Hepatocyte (in vitro differentiated cells): ENCODE measurements at regions not wholly inside any gene's neighbourhood (a gene's known extent, or its start where the extent isn't known, plus 50 kb on each side); places are given as distances from the start of the nearest gene placed in this dataset.
"Not testable (repeated sequence)": the region's sequence is repeated elsewhere in the genome, so short reads cannot be mapped to it uniquely, and the experiment has no call there.

Source experiments
- DNase-seq: peaks from one replicate; pipeline ENCODE4 v3.0.0-alpha.2; 2016; ENCODE audit warnings: low spot score
- H2AFZ ChIP-seq: fragments of 200-600 bp; sonication (generic); 2 replicates; pipeline ENCODE4 v1.6.0; 2016; ENCODE audit warnings: antibody characterized with exemption, mild to moderate bottlenecking
- H3K27ac ChIP-seq: fragments of 200-600 bp; sonication (generic); 2 replicates; pipeline ENCODE4 v1.5.1; 2016; ENCODE audit warnings: mild to moderate bottlenecking
- H3K27me3 ChIP-seq: fragments of 200-600 bp; sonication (generic); 2 replicates; pipeline ENCODE4 v1.6.1; 2016
- H3K36me3 ChIP-seq: fragments of 200-600 bp; sonication (generic); replicated peaks from 2 replicates; pipeline ENCODE4 v1.5.1; 2016; ENCODE audit warnings: low read depth; ENCODE audit not compliant: insufficient read depth
- H3K4me1 ChIP-seq: fragments of 200-600 bp; sonication (generic); 2 replicates; pipeline ENCODE4 v1.5.1; 2016; ENCODE audit warnings: mild to moderate bottlenecking, moderate library complexity; ENCODE audit not compliant: insufficient read depth
- H3K4me2 ChIP-seq: fragments of 200-600 bp; sonication (generic); 2 replicates; pipeline ENCODE4 v1.6.0; 2016
- H3K4me3 ChIP-seq: fragments of 200-600 bp; sonication (generic); 2 replicates; pipeline ENCODE4 v1.5.1; 2016; ENCODE audit warnings: mild to moderate bottlenecking
- H3K79me2 ChIP-seq: fragments of 200-600 bp; sonication (generic); 2 replicates; pipeline ENCODE4 v1.6.0; 2017; ENCODE audit warnings: mild to moderate bottlenecking
- H3K9me2 ChIP-seq: fragments of 200-600 bp; sonication (generic); replicated peaks from 2 replicates; pipeline ENCODE4 v1.6.0; 2017; ENCODE audit warnings: mild to moderate bottlenecking; ENCODE audit not compliant: insufficient read depth
- H3K9me3 ChIP-seq: fragments of 200-600 bp; sonication (generic); 2 replicates; pipeline ENCODE4 v1.5.1; 2016; ENCODE audit warnings: low read depth, mild to moderate bottlenecking
- H4K20me1 ChIP-seq: fragments of 200-600 bp; sonication (generic); 2 replicates; pipeline ENCODE4 v1.6.0; 2016; ENCODE audit warnings: mild to moderate bottlenecking; ENCODE audit not compliant: insufficient read depth, poor library complexity, severe bottlenecking
- CTCF ChIP-seq: fragments of 200-600 bp; sonication (generic); IDR thresholded peaks from 2 replicates; pipeline ENCODE4 v1.5.1; 2016; ENCODE audit warnings: antibody characterized with exemption, mild to moderate bottlenecking; ENCODE audit not compliant: poor library complexity
- EZH2 ChIP-seq: fragments of 200-600 bp; sonication (generic); IDR thresholded peaks from 2 replicates; pipeline ENCODE4 v1.6.1; 2016; ENCODE audit warnings: antibody characterized with exemption, mild to moderate bottlenecking, borderline replicate concordance
- EZH2phosphoT487 ChIP-seq: fragments of 200-600 bp; sonication (generic); IDR thresholded peaks from one replicate; pipeline ENCODE4 v1.6.1; 2018; ENCODE audit warnings: antibody characterized with exemption, mild to moderate bottlenecking, low read depth, moderate library complexity; ENCODE audit not compliant: unreplicated experiment, severe bottlenecking
- WGBS: methylation state at CpG from one replicate; pipeline ENCODE4 v1.1.6; 2016; ENCODE audit warnings: low lambda C conversion rate; ENCODE audit errors: missing lambda C conversion rate; 5-methylcytosine and 5-hydroxymethylcytosine counted together

GRCh38 chr15:69562116-69562515, 109.5 kb downstream of the RPLP1 start:
- H3K9me3 ChIP-seq = no peaks in the 10 kb centered on the region
- H2AFZ ChIP-seq = no peak overlapping the region
- H3K27me3 ChIP-seq = peaks cover 5% of the 10 kb centered on the region
- H3K4me1 ChIP-seq = peaks cover 37% of the 10 kb centered on the region
- H3K79me2 ChIP-seq = no peaks in the 10 kb centered on the region
- 42% methylated on average over 7 of the region's 7 CpGs for WGBS
- no peaks in the 10 kb centered on the region for H3K9me2 ChIP-seq
- no peaks in the 10 kb centered on the region for H3K36me3 ChIP-seq
- H3K27ac ChIP-seq = peak overlapping the region; percentile 37
- H4K20me1 ChIP-seq = no peaks in the 10 kb centered on the region
- no peak overlapping the region for H3K4me3 ChIP-seq
- H3K4me2 ChIP-seq = peak overlapping the region; percentile 52
- no peak for DNase-seq
- no peak for TF ChIP-seq EZH2phosphoT487
- TF ChIP-seq EZH2 = no peak
- no peak for TF ChIP-seq CTCF

- DNase-seq = peak; percentile 39
- H3K4me1 ChIP-seq = peaks cover 36% of the 10 kb centered on the region
- WGBS = 77% methylated on average over 4 of the region's 4 CpGs
- no peaks in the 10 kb centered on the region for H4K20me1 ChIP-seq
- no peaks in the 10 kb centered on the region for H3K9me2 ChIP-seq
- no peaks in the 10 kb centered on the region for H3K9me3 ChIP-seq
- no peak for TF ChIP-seq EZH2phosphoT487
- TF ChIP-seq EZH2 = no peak
- TF ChIP-seq CTCF = no peak
- no peak overlapping the region for H2AFZ ChIP-seq
- peak overlapping the region; percentile 27 for H3K27ac ChIP-seq
- peaks cover 5% of the 10 kb centered on the region for H3K27me3 ChIP-seq
- no peaks in the 10 kb centered on the region for H3K79me2 ChIP-seq
- peak overlapping the region; percentile 48 for H3K4me2 ChIP-seq
- H3K4me3 ChIP-seq = no peak overlapping the region
- no peaks in the 10 kb centered on the region for H3K36me3 ChIP-seq
These were observed 109.9 kb downstream of the RPLP1 start for GRCh38 chr15:69562564-69562963.

GRCh38 chr15:69565066-69565655, 112.5 kb downstream of the RPLP1 start:
- no peaks in the 10 kb centered on the region for H4K20me1 ChIP-seq

GRCh38 chr15:69567238-69567760, 114.7 kb downstream of the RPLP1 start:
- not testable (repeated sequence) for H3K9me2 ChIP-seq, H3K9me3 ChIP-seq, H3K79me2 ChIP-seq, DNase-seq, H2AFZ ChIP-seq, H3K4me2 ChIP-seq, H3K27ac ChIP-seq, H3K36me3 ChIP-seq, H3K4me3 ChIP-seq, H3K4me1 ChIP-seq, H4K20me1 ChIP-seq
- WGBS = over 99% methylated on average over 23 of the region's 31 CpGs
- H3K27me3 ChIP-seq = peaks cover 14% of the 10 kb centered on the region

More at GRCh38 chr15:69565066-69565655, 112.5 kb downstream of the RPLP1 start:
- Histone ChIP-seq H3K9me3 (no peaks in the 10 kb centered on the region), H3K4me2 (no peak overlapping the region), H3K79me2 (no peaks in the 10 kb centered on the region), H3K9me2 (no peaks in the 10 kb centered on the region), H3K36me3 (no peaks in the 10 kb centered on the region), H2AFZ (no peak overlapping the region), H3K27ac (no peak overlapping the region), H3K27me3 (peaks cover 5% of the 10 kb centered on the region), H3K4me3 (no peak overlapping the region), H3K4me1 (peaks cover 27% of the 10 kb centered on the region)
- DNase-seq = no peak
- TF ChIP-seq CTCF (no peak), EZH2phosphoT487 (no peak), EZH2 (no peak)
- WGBS = 81% methylated on average over 9 of the region's 9 CpGs
